ENCODE measurements at regions not wholly inside any gene's neighbourhood (a gene's known extent, or its start where the extent isn't known, plus 50 kb on each side); places are given as distances from the start of the nearest gene placed in this dataset.
"Not testable (repeated sequence)": the region's sequence is repeated elsewhere in the genome, so short reads cannot be mapped to it uniquely, and the experiment has no call there.

GRCh38 chr9:38126730-38127129, 57.7 kb upstream of the SHB start:
- no peak for DNase-seq (ENCODE audit: low spot score)

- DNase-seq (ENCODE audit: low spot score) = no peak
Observed at GRCh38 chr9:38125889-38126288, 56.9 kb upstream of the SHB start.

- DNase-seq (ENCODE audit: low spot score) = not testable (repeated sequence)
Observed at GRCh38 chr9:38123359-38123758, 54.3 kb upstream of the SHB start.

- no peak for DNase-seq (ENCODE audit: low spot score)
Observed at GRCh38 chr9:38120961-38121360, 51.9 kb upstream of the SHB start.

GRCh38 chr9:38119560-38120236, 50.7 kb upstream of the SHB start:
- no peak for DNase-seq (ENCODE audit: low spot score)

- DNase-seq (ENCODE audit: low spot score) = no peak
Observed at GRCh38 chr9:38118862-38119438, 49.9 kb upstream of the SHB start.

All from RKO (cell line).